B cell (primary cell): ENCODE measurements at regions not wholly inside any gene's neighbourhood (a gene's known extent, or its start where the extent isn't known, plus 50 kb on each side); places are given as distances from the start of the nearest gene placed in this dataset.

Experiments used
- ATAC-seq: fragments of 200-7000 bp; cut with Tn5 transposase; one replicate; pipeline ENCODE4 v1.10.0; 2021; ENCODE audit warnings: low read depth, mild to moderate bottlenecking, moderate number of reproducible peaks, moderate library complexity
- CTCF ChIA-PET: fragments of 350-600 bp; sonication (Branson Sonifier 250); formaldehyde crosslinking; loops from one replicate; lab custom pipeline; 2021; ENCODE audit warnings: antibody characterized with exemption, inconsistent platforms; lab: Charles Lee
- POLR2A ChIA-PET: fragments of 350-600 bp; sonication (Branson Sonifier 250); formaldehyde crosslinking; loops from one replicate; lab custom pipeline; 2021; ENCODE audit warnings: antibody characterized with exemption; lab: Charles Lee
- DNase-seq: peaks from one replicate; pipeline ENCODE4 v3.0.0; 2013
- H2AFZ ChIP-seq: 2 replicates; pipeline ENCODE4 v1.6.1; 2012; ENCODE audit warnings: mild to moderate bottlenecking, low read depth, low read length; ENCODE audit not compliant: insufficient read depth, poor library complexity, severe bottlenecking
- H3K27ac ChIP-seq, 2 donors: 1 replicate in 1 of 2; 2 replicates in 1 of 2; pipeline ENCODE4 v1.5.1; 2012 to 2013; ENCODE audit warnings: low read length in 2 of 2, mild to moderate bottlenecking in 2 of 2, moderate library complexity in 1 of 2
- H3K27me3 ChIP-seq, 4 experiments: fragments of 200-600 bp in 1 of 4; sonication (generic) in 1 of 4; replicated peaks in 1 of 4; 1 replicate in 2 of 4; 2 replicates in 2 of 4; pipeline versions ENCODE4 v1.6.1 to v1.7.0; 2013 to 2016; ENCODE audit warnings: low read length in 3 of 4, mild to moderate bottlenecking in 2 of 4, mixed read lengths in 1 of 4, moderate library complexity in 1 of 4; ENCODE audit not compliant: insufficient read depth in 4 of 4, control insufficient read depth in 3 of 4; ENCODE audit errors: control extremely low read depth in 1 of 4
- H3K36me3 ChIP-seq, 2 experiments: replicated peaks in 1 of 2; 1 replicate in 1 of 2; 2 replicates in 1 of 2; pipeline versions ENCODE4 v1.6.1 to v1.7.1; 2013; ENCODE audit warnings: low read length in 1 of 2; ENCODE audit not compliant: insufficient read depth in 2 of 2, control insufficient read depth in 1 of 2; ENCODE audit errors: control extremely low read depth in 1 of 2, extremely low read depth in 1 of 2
- H3K4me1 ChIP-seq, 2 donors: fragments of 200-600 bp in 1 of 2; sonication (generic) in 1 of 2; 1 replicate in 1 of 2; 2 replicates in 1 of 2; pipeline versions ENCODE4 v1.5.1 to v1.6.1; 2013 to 2017; ENCODE audit warnings: low read length in 2 of 2; ENCODE audit not compliant: control insufficient read depth in 2 of 2, insufficient read depth in 2 of 2
- H3K4me2 ChIP-seq: replicated peaks from 2 replicates; pipeline ENCODE3; 2012; ENCODE audit warnings: mild to moderate bottlenecking, low read depth, low read length; ENCODE audit not compliant: poor library complexity, severe bottlenecking
- H3K4me3 ChIP-seq, 5 experiments: fragments of 200-600 bp in 1 of 5; sonication (generic) in 1 of 5; 1 replicate in 3 of 5; 2 replicates in 2 of 5; pipeline versions ENCODE4 v1.5.1 to v1.7.0; 2011 to 2016; ENCODE audit warnings: low read length in 4 of 5, mild to moderate bottlenecking in 4 of 5, low read depth in 2 of 5, control low read depth in 1 of 5, moderate library complexity in 1 of 5; ENCODE audit not compliant: insufficient read depth in 1 of 5; ENCODE audit errors: control extremely low read depth in 1 of 5, extremely low read depth in 1 of 5
- H3K79me2 ChIP-seq: fragments of 200-600 bp; sonication (generic); one replicate; pipeline ENCODE4 v1.6.0; 2016; ENCODE audit warnings: low read length; ENCODE audit not compliant: control insufficient read depth, insufficient read depth
- H3K9ac ChIP-seq: fragments of 200-600 bp; sonication (generic); 2 replicates; pipeline ENCODE4 v1.6.1; 2017; ENCODE audit warnings: mild to moderate bottlenecking, low read length, moderate library complexity
- H3K9me3 ChIP-seq, 3 donors: one replicate each; pipeline versions ENCODE4 v1.6.1 to v1.7.1; 2013; ENCODE audit warnings: low read length in 2 of 3; ENCODE audit not compliant: control insufficient read depth in 2 of 3, insufficient read depth in 1 of 3; ENCODE audit errors: control extremely low read depth in 1 of 3
- H4K20me1 ChIP-seq: 2 replicates; pipeline ENCODE4 v1.6.0; 2012; ENCODE audit warnings: mild to moderate bottlenecking, low read length; ENCODE audit not compliant: insufficient read depth, control insufficient read depth, poor library complexity, severe bottlenecking
- H3K27ac Mint-ChIP-seq: one replicate; pipeline ENCODE4 v1.8.0; 2021; ENCODE audit warnings: mixed read lengths
- H3K27me3 Mint-ChIP-seq: one replicate; pipeline ENCODE4 v1.8.0; 2021; ENCODE audit warnings: mixed read lengths
- H3K4me1 Mint-ChIP-seq: one replicate; pipeline ENCODE4 v1.8.0; 2021; ENCODE audit warnings: mixed read lengths
- H3K4me3 Mint-ChIP-seq: one replicate; pipeline ENCODE4 v1.8.0; 2021; ENCODE audit warnings: mixed read lengths
- H3K9me3 Mint-ChIP-seq: one replicate; pipeline ENCODE4 v1.8.0; 2022; ENCODE audit warnings: mixed read lengths; ENCODE audit not compliant: insufficient read depth
- EZH2 ChIP-seq: IDR thresholded peaks from 2 replicates; pipeline ENCODE4 v1.6.1; 2012; ENCODE audit warnings: borderline replicate concordance, low read depth, mild to moderate bottlenecking, moderate library complexity, low read length; ENCODE audit not compliant: insufficient read depth, poor library complexity, severe bottlenecking
- WGBS: methylation state at CpG from one replicate; pipeline ENCODE4 v1.1.5; 2013; ENCODE audit warnings: missing lambda C conversion rate; ENCODE audit not compliant: insufficient coverage; 5-methylcytosine and 5-hydroxymethylcytosine counted together
- intact Hi-C: fragments of 100-400 bp; cut with micrococcal nuclease; formaldehyde crosslinking; loops from one replicate; pipeline ENCODE4 v1.10.0; 2022
- TF ChIP-seq, protein P1 (sequence below): fragments of 200-600 bp; IDR thresholded peaks from one replicate; pipeline ENCODE4 v1.8.0; 2022; ENCODE audit warnings: antibody characterized with exemption, mild to moderate bottlenecking

DNA sequence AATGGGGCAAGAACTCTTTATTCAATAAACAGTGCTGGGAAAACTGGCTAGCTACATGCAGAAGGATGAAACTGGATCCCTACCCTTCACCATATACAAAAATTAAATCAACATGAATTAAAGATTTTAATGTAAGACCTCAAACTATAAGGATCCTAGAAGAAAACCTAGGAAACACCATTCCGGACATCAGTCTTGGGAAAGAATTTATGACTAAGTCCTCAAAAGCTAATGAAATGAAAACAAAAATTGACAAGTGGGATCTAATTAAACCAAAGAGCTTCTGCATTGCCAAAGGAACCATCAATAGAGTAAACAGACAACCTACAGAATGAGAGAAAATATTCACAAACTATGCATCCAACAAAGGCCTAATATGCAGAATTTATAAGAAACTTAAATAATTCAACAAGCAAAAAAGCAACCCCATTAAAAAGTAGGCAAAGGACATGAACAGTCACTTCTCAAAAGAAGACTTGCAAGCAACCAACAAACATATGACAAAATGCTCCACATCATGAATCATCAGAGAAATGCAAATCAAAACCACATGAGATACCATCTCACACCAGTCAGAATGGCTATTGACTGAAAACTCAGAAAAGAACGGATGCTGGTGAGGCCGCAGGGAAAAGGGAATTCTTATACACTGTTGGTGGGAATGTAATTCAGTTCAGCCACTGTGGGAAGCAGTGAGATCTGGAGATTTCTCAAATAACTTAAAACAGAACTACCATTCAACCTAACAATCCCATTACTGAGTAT is 104.3 kb upstream of the MAP3K1 start:
- Histone ChIP-seq H2AFZ (no peak overlapping the region), H3K9me3 (peaks cover 0 to 5% (median 3%) of the 10 kb centered on the region in 3 donors), H3K4me3 (no peak overlapping the region), H3K36me3 (no peaks in the 10 kb centered on the region), H3K9ac (no peak overlapping the region), H4K20me1 (no peaks in the 10 kb centered on the region), H3K79me2 (no peaks in the 10 kb centered on the region), H3K27me3 (no peaks in the 10 kb centered on the region), H3K4me2 (no peak overlapping the region), H3K27ac (no peak overlapping the region), H3K4me1 (peaks cover 17 to 19% of the 10 kb centered on the region in 2 donors)
- intact Hi-C loops = no loop called here
- ChIA-PET CTCF (interaction anchor here (0.9 to 1.0 kb wide), 2 partner anchors 25 to 440 kb away, joined by 3 to 4 read pairs; no protein-coding TSS in a partner anchor), POLR2A (interaction anchor here (0.6 kb wide), 1 partner anchor 775 kb away, joined by 4 read pairs; no protein-coding TSS in a partner anchor)
- no peak for ATAC-seq
- TF ChIP-seq EZH2 = no peak
- TF ChIP-seq, protein P1, sequence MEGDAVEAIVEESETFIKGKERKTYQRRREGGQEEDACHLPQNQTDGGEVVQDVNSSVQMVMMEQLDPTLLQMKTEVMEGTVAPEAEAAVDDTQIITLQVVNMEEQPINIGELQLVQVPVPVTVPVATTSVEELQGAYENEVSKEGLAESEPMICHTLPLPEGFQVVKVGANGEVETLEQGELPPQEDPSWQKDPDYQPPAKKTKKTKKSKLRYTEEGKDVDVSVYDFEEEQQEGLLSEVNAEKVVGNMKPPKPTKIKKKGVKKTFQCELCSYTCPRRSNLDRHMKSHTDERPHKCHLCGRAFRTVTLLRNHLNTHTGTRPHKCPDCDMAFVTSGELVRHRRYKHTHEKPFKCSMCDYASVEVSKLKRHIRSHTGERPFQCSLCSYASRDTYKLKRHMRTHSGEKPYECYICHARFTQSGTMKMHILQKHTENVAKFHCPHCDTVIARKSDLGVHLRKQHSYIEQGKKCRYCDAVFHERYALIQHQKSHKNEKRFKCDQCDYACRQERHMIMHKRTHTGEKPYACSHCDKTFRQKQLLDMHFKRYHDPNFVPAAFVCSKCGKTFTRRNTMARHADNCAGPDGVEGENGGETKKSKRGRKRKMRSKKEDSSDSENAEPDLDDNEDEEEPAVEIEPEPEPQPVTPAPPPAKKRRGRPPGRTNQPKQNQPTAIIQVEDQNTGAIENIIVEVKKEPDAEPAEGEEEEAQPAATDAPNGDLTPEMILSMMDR = no peak
- WGBS = no CpG with 5 or more reads among the region's 3 CpGs
- Mint-ChIP-seq H3K4me3 (no peak overlapping the region), H3K9me3 (peaks cover 1% of the 10 kb centered on the region), H3K4me1 (peaks cover 36% of the 10 kb centered on the region), H3K27me3 (no peaks in the 10 kb centered on the region), H3K27ac (no peak overlapping the region)
- no peak for DNase-seq

DNA sequence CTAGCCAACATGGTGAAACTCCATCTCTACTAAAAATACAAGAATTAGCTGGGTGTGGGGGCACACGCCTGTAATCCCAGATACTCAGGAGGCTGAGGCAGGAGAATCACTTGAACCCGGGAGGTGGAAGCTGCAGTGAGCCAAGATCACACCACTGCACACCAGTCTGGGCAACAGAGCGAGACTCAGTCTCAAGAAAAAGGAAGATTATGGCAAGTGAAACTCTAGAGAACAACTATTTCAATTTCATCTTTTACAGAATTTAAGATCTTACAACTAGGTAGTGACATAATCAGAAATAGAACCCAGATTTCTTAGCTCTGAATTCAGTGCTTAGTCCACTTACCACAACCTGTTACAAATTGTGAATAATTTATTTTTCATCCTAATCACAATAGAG is 108.8 kb upstream of the MAP3K1 start:
- H3K79me2 ChIP-seq = no peaks in the 10 kb centered on the region
- no peak for TF ChIP-seq EZH2
- TF ChIP-seq, protein P1 = no peak
- no peak for ATAC-seq
- Mint-ChIP-seq H3K9me3 (peaks cover 1% of the 10 kb centered on the region), H3K27me3 (no peaks in the 10 kb centered on the region), H3K27ac (peak overlapping the region; percentile 21), H3K4me3 (no peak overlapping the region), H3K4me1 (peaks cover 48% of the 10 kb centered on the region)
- no peak overlapping the region for H3K27ac ChIP-seq
- H3K9ac ChIP-seq = peak overlapping the region; percentile 17
- H4K20me1 ChIP-seq = no peaks in the 10 kb centered on the region
- H3K4me1 ChIP-seq = peaks cover 33 to 34% of the 10 kb centered on the region in 2 donors
- no peak overlapping the region for H3K4me3 ChIP-seq
- no peak for DNase-seq
- H3K9me3 ChIP-seq = peaks cover 0 to 5% (median 3%) of the 10 kb centered on the region in 3 donors
- H3K36me3 ChIP-seq = no peaks in the 10 kb centered on the region
- WGBS = 50% methylated on average over 2 of the region's 3 CpGs
- no peaks in the 10 kb centered on the region for H3K27me3 ChIP-seq
- intact Hi-C loops = no loop called here
- ChIA-PET CTCF (no interaction called here), POLR2A (interaction anchor here (0.6 kb wide), 1 partner anchor 112 kb away, joined by 4 read pairs; no protein-coding TSS in a partner anchor)
- peak overlapping the region; percentile 43 for H3K4me2 ChIP-seq
- peak overlapping the region; percentile 2 for H2AFZ ChIP-seq
